ENCODE measurements at regions not wholly inside any gene's neighbourhood (a gene's known extent, or its start where the extent isn't known, plus 50 kb on each side); places are given as distances from the start of the nearest gene placed in this dataset.

DNA sequence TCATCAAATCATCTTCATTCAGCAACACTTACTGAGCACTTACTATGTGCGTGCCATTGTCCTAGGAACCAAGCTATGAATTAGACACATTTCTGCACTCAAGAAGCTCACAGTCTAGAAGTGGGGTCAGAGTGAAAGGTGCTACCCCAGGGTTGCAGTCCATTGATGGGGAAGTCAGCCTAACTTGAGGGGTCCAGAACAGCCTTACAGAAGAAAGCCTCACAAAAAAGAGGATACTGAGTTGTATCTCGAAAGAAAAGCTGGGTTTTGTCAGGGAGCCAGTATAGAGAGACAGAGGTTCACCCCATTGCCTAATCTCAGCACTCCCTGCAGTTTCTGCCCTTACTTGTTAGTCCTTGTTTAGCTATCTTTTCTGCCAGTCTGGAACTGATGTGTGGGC lies 153.1 kb upstream of the JUN start:
- WGBS, 2 donors = 96 to 100% methylated on average over 2 of the region's 2 CpGs
- peaks cover 0 to 9% (median 3%) of the 10 kb centered on the region in 4 donors for H3K4me1 ChIP-seq
- no peak for TF ChIP-seq POLR2A (IDR thresholded peaks at IDR 0.05)
- TF ChIP-seq, protein P1, sequence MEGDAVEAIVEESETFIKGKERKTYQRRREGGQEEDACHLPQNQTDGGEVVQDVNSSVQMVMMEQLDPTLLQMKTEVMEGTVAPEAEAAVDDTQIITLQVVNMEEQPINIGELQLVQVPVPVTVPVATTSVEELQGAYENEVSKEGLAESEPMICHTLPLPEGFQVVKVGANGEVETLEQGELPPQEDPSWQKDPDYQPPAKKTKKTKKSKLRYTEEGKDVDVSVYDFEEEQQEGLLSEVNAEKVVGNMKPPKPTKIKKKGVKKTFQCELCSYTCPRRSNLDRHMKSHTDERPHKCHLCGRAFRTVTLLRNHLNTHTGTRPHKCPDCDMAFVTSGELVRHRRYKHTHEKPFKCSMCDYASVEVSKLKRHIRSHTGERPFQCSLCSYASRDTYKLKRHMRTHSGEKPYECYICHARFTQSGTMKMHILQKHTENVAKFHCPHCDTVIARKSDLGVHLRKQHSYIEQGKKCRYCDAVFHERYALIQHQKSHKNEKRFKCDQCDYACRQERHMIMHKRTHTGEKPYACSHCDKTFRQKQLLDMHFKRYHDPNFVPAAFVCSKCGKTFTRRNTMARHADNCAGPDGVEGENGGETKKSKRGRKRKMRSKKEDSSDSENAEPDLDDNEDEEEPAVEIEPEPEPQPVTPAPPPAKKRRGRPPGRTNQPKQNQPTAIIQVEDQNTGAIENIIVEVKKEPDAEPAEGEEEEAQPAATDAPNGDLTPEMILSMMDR (IDR thresholded peaks at IDR 0.05) = no peak
- TF ChIP-seq EP300 (IDR thresholded peaks at IDR 0.05) = no peak
- no peaks in the 10 kb centered on the region for H3K36me3 ChIP-seq
- no peak for DNase-seq (ENCODE audit: low spot score in 2 of 2)
- H3K9me3 ChIP-seq = no peaks in the 10 kb centered on the region
- H3K4me3 ChIP-seq = no peak overlapping the region
- no peak overlapping the region for H3K27ac ChIP-seq
- no peaks in the 10 kb centered on the region for H3K27me3 ChIP-seq

DNA sequence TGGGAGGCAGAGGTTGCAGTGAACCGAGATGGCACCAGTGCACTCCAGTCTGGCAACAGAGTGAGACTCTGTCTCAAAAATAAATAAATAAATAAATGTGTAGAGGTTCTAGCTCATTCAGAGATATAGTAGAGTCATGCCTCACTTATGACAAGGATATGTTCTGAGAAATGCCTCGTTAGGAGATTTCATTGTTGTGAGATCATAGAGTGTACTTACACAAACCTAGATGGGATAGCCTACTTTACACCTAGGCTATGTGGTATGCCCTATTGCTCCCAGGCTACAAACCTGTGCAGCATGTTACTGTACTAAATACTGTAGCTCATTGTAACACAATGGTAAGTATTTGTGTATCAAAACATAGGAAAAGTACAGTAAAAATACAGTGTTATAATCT lies 155.3 kb upstream of the JUN start:
- Histone ChIP-seq H3K4me1 (peaks cover 0 to 6% (median 3%) of the 10 kb centered on the region in 4 donors), H3K27ac (no peak overlapping the region), H3K4me3 (no peak overlapping the region), H3K9me3 (no peaks in the 10 kb centered on the region), H3K36me3 (no peaks in the 10 kb centered on the region), H3K27me3 (no peaks in the 10 kb centered on the region)
- WGBS, 2 donors = 43 to 67% methylated on average over 2 of the region's 2 CpGs
- no peak for DNase-seq (ENCODE audit: low spot score in 2 of 2)
- TF ChIP-seq, protein P1 (IDR thresholded peaks at IDR 0.05) = no peak
- TF ChIP-seq POLR2A (IDR thresholded peaks at IDR 0.05) (no peak), EP300 (IDR thresholded peaks at IDR 0.05) (no peak)

DNA sequence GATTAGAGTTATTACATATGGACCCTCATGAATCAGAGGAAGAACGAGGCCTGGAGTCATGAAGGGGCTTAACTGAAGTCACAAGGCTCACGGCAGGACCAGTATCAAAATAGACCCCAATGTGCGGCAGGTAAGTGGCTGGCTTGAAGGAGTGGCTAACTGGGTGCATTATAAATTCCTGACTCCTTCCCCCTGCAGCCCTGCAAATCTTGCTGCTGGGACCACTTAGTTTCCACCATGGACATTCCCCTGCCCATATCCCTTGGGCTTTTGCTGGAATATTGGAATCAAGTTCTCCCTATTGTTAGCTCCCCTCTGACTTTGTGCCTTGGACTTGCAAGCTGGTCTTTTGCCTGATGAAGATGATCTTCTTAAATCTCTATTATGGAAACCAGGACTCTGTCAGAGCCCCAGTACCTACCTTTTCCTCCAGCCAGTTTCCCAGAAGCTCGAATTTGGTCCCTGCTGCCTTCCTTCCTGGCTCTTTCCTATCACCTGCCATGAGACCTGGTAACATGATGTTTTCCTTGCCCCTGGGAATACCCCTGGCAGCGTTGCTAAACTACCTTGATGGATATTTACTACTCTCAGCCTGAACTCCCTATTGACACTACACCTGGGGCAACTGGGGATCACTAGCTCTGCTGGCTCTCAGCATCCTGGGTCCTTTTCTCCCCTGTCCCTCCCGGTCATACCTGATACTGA lies 156.0 kb upstream of the JUN start:
- H3K9me3 ChIP-seq = no peaks in the 10 kb centered on the region
- peaks cover 0 to 6% (median 3%) of the 10 kb centered on the region in 4 donors for H3K4me1 ChIP-seq
- no peak for DNase-seq (ENCODE audit: low spot score in 2 of 2)
- H3K27ac ChIP-seq = no peak overlapping the region
- H3K36me3 ChIP-seq = no peaks in the 10 kb centered on the region
- WGBS, 2 donors = 74 to 90% methylated on average over 6 of the region's 6 CpGs
- TF ChIP-seq EP300 (IDR thresholded peaks at IDR 0.05) (no peak), POLR2A (IDR thresholded peaks at IDR 0.05) (no peak)
- TF ChIP-seq, protein P1 (IDR thresholded peaks at IDR 0.05) = no peak
- H3K27me3 ChIP-seq = no peaks in the 10 kb centered on the region
- no peak overlapping the region for H3K4me3 ChIP-seq

DNA sequence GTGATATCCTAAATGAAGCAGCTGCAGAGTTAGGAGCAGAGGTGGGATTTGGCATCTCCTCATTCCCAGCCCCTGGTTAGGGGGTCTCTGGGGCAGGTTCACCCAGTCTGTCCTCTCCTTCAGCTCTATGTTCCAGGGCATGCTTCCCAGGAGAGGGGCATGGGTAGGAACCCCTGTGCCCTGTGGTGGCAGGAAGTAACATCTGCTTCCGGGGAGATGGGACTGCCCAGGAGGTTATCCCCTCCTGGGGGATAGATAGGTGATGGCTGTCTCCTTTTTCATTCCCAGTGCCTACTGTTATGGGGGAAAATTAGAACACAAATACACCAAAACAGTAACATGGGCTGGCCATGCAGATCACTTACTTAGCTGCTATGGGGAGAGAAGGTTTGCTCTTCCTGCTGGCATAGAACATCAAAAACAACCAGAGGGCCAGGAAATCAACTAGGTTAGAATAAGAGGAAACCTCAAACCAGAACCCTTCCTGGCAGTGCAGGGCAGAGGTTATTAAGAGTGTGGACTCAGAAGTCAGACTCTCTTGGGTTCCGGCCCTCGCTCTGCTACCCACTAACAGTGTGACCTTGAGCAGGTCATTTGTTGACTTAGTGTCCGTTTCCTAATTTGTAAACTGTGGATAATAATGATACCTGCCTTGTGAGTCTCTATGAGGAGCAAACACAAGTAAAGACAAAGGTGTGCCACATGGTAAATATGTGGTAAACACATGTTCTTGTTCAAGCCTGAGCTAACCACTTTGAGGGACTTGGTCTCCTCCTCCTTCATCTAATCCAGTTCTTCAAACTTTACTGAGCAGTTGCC lies 157.8 kb upstream of the JUN start:
- TF ChIP-seq EP300 (IDR thresholded peaks at IDR 0.05) (no peak), POLR2A (IDR thresholded peaks at IDR 0.05) (no peak)
- TF ChIP-seq, protein P1 (IDR thresholded peaks at IDR 0.05) = no peak
- peak overlapping the region in 1 of 4 donors; percentile 26 for H3K27ac ChIP-seq
- WGBS, 2 donors = 73 to 83% methylated on average over 4 of the region's 4 CpGs
- H3K36me3 ChIP-seq = no peaks in the 10 kb centered on the region
- H3K4me1 ChIP-seq = peaks cover 0 to 6% (median 3%) of the 10 kb centered on the region in 4 donors
- no peaks in the 10 kb centered on the region for H3K27me3 ChIP-seq
- no peak for DNase-seq (ENCODE audit: low spot score in 2 of 2)
- no peaks in the 10 kb centered on the region for H3K9me3 ChIP-seq
- no peak overlapping the region for H3K4me3 ChIP-seq

DNA sequence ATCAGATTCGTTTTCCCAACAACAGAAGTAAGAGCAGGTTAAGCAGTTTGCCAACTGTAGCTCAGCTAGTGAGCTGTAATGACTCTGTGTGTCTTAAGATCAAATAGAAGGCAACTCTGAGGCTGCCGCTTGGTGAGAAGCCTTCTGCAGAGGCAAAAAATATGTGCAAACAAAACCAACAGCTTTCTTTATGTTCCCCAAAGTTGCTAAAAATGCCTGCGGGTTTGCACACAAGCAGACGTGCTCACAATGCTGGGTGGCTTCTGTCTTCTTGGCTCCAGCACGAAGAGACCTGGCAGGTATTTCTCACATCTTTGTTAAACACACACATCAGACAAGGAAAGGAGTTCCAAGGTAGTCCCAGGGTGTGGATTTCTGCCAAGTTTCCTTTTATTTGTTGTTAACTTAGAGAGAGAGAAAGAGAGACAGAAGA lies 158.9 kb upstream of the JUN start:
- Histone ChIP-seq H3K27me3 (no peaks in the 10 kb centered on the region), H3K4me3 (no peak overlapping the region), H3K9me3 (no peaks in the 10 kb centered on the region), H3K4me1 (peaks cover 0 to 6% (median 3%) of the 10 kb centered on the region in 4 donors), H3K27ac (peak overlapping the region in 1 of 4 donors; percentile 26), H3K36me3 (no peaks in the 10 kb centered on the region)
- TF ChIP-seq POLR2A (IDR thresholded peaks at IDR 0.05) (no peak), EP300 (IDR thresholded peaks at IDR 0.05) (no peak)
- TF ChIP-seq, protein P1 (IDR thresholded peaks at IDR 0.05) = no peak
- WGBS, 2 donors = 61 to 65% methylated on average over 5 of the region's 5 CpGs
- DNase-seq (ENCODE audit: low spot score in 2 of 2) = no peak

Data from tibial nerve (tissue), 4 donors.